ENCODE measurements at regions not wholly inside any gene's neighbourhood (a gene's known extent, or its start where the extent isn't known, plus 50 kb on each side); places are given as distances from the start of the nearest gene placed in this dataset.
"Not testable (repeated sequence)": the region's sequence is repeated elsewhere in the genome, so short reads cannot be mapped to it uniquely, and the experiment has no call there.

DNA sequence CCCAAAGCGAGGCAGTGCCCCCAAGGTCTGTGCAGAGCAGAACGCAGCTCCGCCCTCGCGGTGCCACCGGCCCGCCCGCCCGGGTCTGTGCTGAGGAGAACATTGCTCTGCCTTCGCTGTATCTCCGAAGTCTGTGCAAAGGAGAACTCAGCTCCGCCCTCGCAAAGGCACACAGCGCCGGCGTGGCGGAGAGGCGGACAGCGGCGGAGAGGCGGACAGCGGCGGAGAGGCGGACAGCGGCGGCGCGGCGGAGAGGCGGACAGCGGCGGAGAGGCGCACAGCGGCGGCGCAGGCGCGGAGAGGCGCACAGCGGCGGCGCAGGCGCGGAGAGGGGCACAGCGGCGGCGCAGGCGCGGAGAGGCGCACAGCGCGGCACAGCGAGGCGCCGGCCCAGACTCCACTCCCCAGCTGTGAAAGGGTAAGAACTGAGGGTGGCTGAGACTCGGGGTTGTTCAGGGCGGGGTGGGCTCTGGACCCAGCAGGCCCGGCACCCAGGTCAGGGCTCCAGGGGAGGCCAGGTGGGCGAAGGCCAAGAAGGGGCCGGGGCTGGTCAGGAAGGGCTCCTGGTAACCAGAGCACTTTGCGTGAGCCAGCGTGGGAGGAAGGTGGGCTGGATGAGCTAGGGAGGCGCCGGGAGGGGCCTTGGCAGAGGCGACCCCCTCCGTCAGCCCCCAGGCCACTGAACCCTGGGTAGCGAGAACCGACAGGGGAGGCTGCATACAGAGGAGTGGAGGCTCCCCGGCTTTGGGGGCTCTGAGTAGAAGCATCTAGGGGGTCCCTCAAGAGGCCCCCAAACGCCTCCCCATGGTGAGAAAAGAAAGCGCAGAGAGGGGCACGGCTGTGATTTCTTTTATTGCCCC is 53.4 kb downstream of the VPREB1 start:
- not testable (repeated sequence) for H3K23ac ChIP-seq (ENCODE audit: insufficient read length, low read depth, low read length); H3K18ac ChIP-seq (ENCODE audit: insufficient read length, low read depth, low read length); H4K8ac ChIP-seq (replicated peaks; ENCODE audit: insufficient read length, low read depth, low read length); H3K14ac ChIP-seq (ENCODE audit: insufficient read depth, low read length); H3K4me1 ChIP-seq (ENCODE audit: insufficient read depth, low read length); H2BK5ac ChIP-seq (ENCODE audit: insufficient read length, low read length); H3K79me1 ChIP-seq (ENCODE audit: insufficient read depth, low read depth, low read length, poor library complexity, severe bottlenecking); H3K27me3 ChIP-seq (ENCODE audit: insufficient read depth, low read length); H4K5ac ChIP-seq (ENCODE audit: insufficient read length, low read depth, low read length); H3K9me3 ChIP-seq (ENCODE audit: control insufficient read depth, low read depth, low read length); H3K9me3 Mint-ChIP-seq; H4K91ac ChIP-seq (ENCODE audit: insufficient read length, low read depth, low read length); H3T11ph ChIP-seq (ENCODE audit: low read length); H3K79me2 ChIP-seq (ENCODE audit: insufficient read depth, low read length); H2BK20ac ChIP-seq (ENCODE audit: low read depth, low read length, poor library complexity, severe bottlenecking); H2BK120ac ChIP-seq (ENCODE audit: low read depth, low read length, poor library complexity, severe bottlenecking); H2BK15ac ChIP-seq (ENCODE audit: low read depth, low read length); H4K20me1 ChIP-seq (ENCODE audit: control insufficient read depth, insufficient read depth, insufficient read length); H2BK12ac ChIP-seq (ENCODE audit: insufficient read length, low read depth, low read length); H3K56ac ChIP-seq (ENCODE audit: insufficient read length, low read depth, low read length); H3K23me2 ChIP-seq (ENCODE audit: insufficient read length, low read depth, low read length, poor library complexity, severe bottlenecking); H3K4ac ChIP-seq (ENCODE audit: low read depth, low read length); H3K27ac ChIP-seq (ENCODE audit: insufficient read length, low read depth, low read length); H2AFZ ChIP-seq (ENCODE audit: low read length); H2AK5ac ChIP-seq (ENCODE audit: insufficient read length, low read length); H3K9ac ChIP-seq (ENCODE audit: extremely low read depth, insufficient read length, low read length)
- Mint-ChIP-seq H3K36me3 (ENCODE audit: insufficient read depth in 1 of 3, low read depth in 3 of 3) (peaks cover 6 to 11% (median 6%) of the 10 kb centered on the region in 3 experiments; a peak in 4 of 7 replicates), H3K4me3 (peak overlapping the region; percentile 79 to 87), H3K27ac (peak overlapping the region in 1 of 3 experiments; percentile 62; a peak in 1 of 7 replicates), H3K4me1 (peaks cover 11 to 12% of the 10 kb centered on the region in 2 experiments), H3K27me3 (ENCODE audit: low read depth) (peaks cover 36% of the 10 kb centered on the region)
- peak overlapping the region; percentile 44 for H3K4me2 ChIP-seq (ENCODE audit: insufficient read depth, insufficient read length, low read length)
- no CpG with 5 or more reads among the region's 72 CpGs for WGBS (ENCODE audit: extremely low coverage, insufficient read length, low lambda C conversion rate)
- peak; percentile 61 for DNase-seq
- TF ChIP-seq, protein P1, sequence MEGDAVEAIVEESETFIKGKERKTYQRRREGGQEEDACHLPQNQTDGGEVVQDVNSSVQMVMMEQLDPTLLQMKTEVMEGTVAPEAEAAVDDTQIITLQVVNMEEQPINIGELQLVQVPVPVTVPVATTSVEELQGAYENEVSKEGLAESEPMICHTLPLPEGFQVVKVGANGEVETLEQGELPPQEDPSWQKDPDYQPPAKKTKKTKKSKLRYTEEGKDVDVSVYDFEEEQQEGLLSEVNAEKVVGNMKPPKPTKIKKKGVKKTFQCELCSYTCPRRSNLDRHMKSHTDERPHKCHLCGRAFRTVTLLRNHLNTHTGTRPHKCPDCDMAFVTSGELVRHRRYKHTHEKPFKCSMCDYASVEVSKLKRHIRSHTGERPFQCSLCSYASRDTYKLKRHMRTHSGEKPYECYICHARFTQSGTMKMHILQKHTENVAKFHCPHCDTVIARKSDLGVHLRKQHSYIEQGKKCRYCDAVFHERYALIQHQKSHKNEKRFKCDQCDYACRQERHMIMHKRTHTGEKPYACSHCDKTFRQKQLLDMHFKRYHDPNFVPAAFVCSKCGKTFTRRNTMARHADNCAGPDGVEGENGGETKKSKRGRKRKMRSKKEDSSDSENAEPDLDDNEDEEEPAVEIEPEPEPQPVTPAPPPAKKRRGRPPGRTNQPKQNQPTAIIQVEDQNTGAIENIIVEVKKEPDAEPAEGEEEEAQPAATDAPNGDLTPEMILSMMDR (conservative IDR thresholded peaks at IDR 0.05) = peak; percentile 46; the same call in 2 of the 3 replicates

DNA sequence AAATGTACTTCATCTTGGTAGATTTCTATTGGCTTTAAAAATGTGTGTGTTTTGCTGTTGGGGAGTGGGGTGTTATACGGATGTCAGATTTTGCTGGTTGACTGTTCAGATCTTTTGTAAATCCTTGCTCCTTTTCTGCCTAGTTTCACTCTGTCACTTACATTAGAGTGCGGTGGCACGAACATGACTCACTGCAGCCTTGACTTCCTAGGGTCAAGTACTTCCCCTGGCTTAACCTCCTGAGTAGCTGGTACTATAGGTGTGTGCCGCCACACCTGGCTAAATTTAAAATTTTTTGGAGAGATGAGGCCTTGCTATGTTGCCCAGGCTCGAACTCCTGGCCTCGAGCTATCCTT is 54.0 kb downstream of the VPREB1 start:
- H3K36me3 Mint-ChIP-seq (ENCODE audit: insufficient read depth in 1 of 3, low read depth in 3 of 3); H2BK12ac ChIP-seq (ENCODE audit: insufficient read length, low read depth, low read length); H3K23me2 ChIP-seq (ENCODE audit: insufficient read length, low read depth, low read length, poor library complexity, severe bottlenecking); H3K4ac ChIP-seq (ENCODE audit: low read depth, low read length); H4K5ac ChIP-seq (ENCODE audit: insufficient read length, low read depth, low read length); H2AK5ac ChIP-seq (ENCODE audit: insufficient read length, low read length); H2BK20ac ChIP-seq (ENCODE audit: low read depth, low read length, poor library complexity, severe bottlenecking); H3K14ac ChIP-seq (ENCODE audit: insufficient read depth, low read length); H4K8ac ChIP-seq (replicated peaks; ENCODE audit: insufficient read length, low read depth, low read length); DNase-seq; H3K9me3 ChIP-seq (ENCODE audit: control insufficient read depth, low read depth, low read length); H3T11ph ChIP-seq (ENCODE audit: low read length); H2BK120ac ChIP-seq (ENCODE audit: low read depth, low read length, poor library complexity, severe bottlenecking); H3K23ac ChIP-seq (ENCODE audit: insufficient read length, low read depth, low read length); H3K79me1 ChIP-seq (ENCODE audit: insufficient read depth, low read depth, low read length, poor library complexity, severe bottlenecking); H3K9ac ChIP-seq (ENCODE audit: extremely low read depth, insufficient read length, low read length); H3K27me3 ChIP-seq (ENCODE audit: insufficient read depth, low read length); H2BK5ac ChIP-seq (ENCODE audit: insufficient read length, low read length); H3K4me1 ChIP-seq (ENCODE audit: insufficient read depth, low read length); H3K27ac ChIP-seq (ENCODE audit: insufficient read length, low read depth, low read length); H2BK15ac ChIP-seq (ENCODE audit: low read depth, low read length); H4K91ac ChIP-seq (ENCODE audit: insufficient read length, low read depth, low read length); H4K20me1 ChIP-seq (ENCODE audit: control insufficient read depth, insufficient read depth, insufficient read length); H3K56ac ChIP-seq (ENCODE audit: insufficient read length, low read depth, low read length); H2AFZ ChIP-seq (ENCODE audit: low read length); H3K79me2 ChIP-seq (ENCODE audit: insufficient read depth, low read length); H3K27ac Mint-ChIP-seq; H3K18ac ChIP-seq (ENCODE audit: insufficient read length, low read depth, low read length); H3K9me3 Mint-ChIP-seq: not testable (repeated sequence)
- H3K4me3 Mint-ChIP-seq = peak overlapping the region; percentile 79 to 87
- peaks cover 14 to 15% of the 10 kb centered on the region in 2 experiments for H3K4me1 Mint-ChIP-seq
- WGBS (ENCODE audit: extremely low coverage, insufficient read length, low lambda C conversion rate) = no CpG with 5 or more reads among the region's 6 CpGs
- peak overlapping the region; percentile 40 for H3K4me2 ChIP-seq (ENCODE audit: insufficient read depth, insufficient read length, low read length)
- peaks cover 33% of the 10 kb centered on the region for H3K27me3 Mint-ChIP-seq (ENCODE audit: low read depth)
